ENCODE measurements at regions not wholly inside any gene's neighbourhood (a gene's known extent, or its start where the extent isn't known, plus 50 kb on each side); places are given as distances from the start of the nearest gene placed in this dataset.
"Not testable (repeated sequence)": the region's sequence is repeated elsewhere in the genome, so short reads cannot be mapped to it uniquely, and the experiment has no call there.

- Histone ChIP-seq H3K36me3 (ENCODE audit: insufficient read depth, low read length) (no peaks in the 10 kb centered on the region), H3K4me1 (ENCODE audit: insufficient read depth, low read length) (no peaks in the 10 kb centered on the region), H2AFZ (ENCODE audit: low read length) (no peak overlapping the region), H4K20me1 (ENCODE audit: insufficient read depth, low read length) (no peaks in the 10 kb centered on the region), H3K79me2 (ENCODE audit: insufficient read depth, low read length) (no peaks in the 10 kb centered on the region), H3K4me3 (ENCODE audit: insufficient read depth, low read length) (no peak overlapping the region), H3K9me3 (ENCODE audit: low read depth, low read length) (no peaks in the 10 kb centered on the region), H3K27me3 (ENCODE audit: insufficient read depth, low read length) (no peaks in the 10 kb centered on the region), H3K27ac (ENCODE audit: low read depth, low read length) (no peak overlapping the region), H3K4me2 (ENCODE audit: insufficient read depth, low read length) (no peak overlapping the region)
- TF ChIP-seq CTCF (IDR thresholded peaks at IDR 0.05; ENCODE audit: extremely low read depth, low read depth, low read length) = no peak
- DNase-seq (ENCODE audit: insufficient read length, low spot score, missing footprints) = no peak
Observed at GRCh38 chr20:29319725-29320124, 1937.7 kb upstream of the DEFB115 start.

- not testable (repeated sequence) for DNase-seq (ENCODE audit: insufficient read length, low spot score, missing footprints); H3K4me1 ChIP-seq (ENCODE audit: insufficient read depth, low read length); H3K9me3 ChIP-seq (ENCODE audit: low read depth, low read length); H3K36me3 ChIP-seq (ENCODE audit: insufficient read depth, low read length); H2AFZ ChIP-seq (ENCODE audit: low read length); H3K27me3 ChIP-seq (ENCODE audit: insufficient read depth, low read length); H3K27ac ChIP-seq (ENCODE audit: low read depth, low read length); H3K79me2 ChIP-seq (ENCODE audit: insufficient read depth, low read length); H4K20me1 ChIP-seq (ENCODE audit: insufficient read depth, low read length); H3K4me2 ChIP-seq (ENCODE audit: insufficient read depth, low read length); H3K4me3 ChIP-seq (ENCODE audit: insufficient read depth, low read length)
Observed at GRCh38 chr20:29320216-29320949, 1937.1 kb upstream of the DEFB115 start.

GRCh38 chr20:29323631-29324515 lies 1933.6 kb upstream of the DEFB115 start:
- not testable (repeated sequence) for H2AFZ ChIP-seq (ENCODE audit: low read length); H3K9me3 ChIP-seq (ENCODE audit: low read depth, low read length); H3K4me2 ChIP-seq (ENCODE audit: insufficient read depth, low read length); H3K4me1 ChIP-seq (ENCODE audit: insufficient read depth, low read length); H4K20me1 ChIP-seq (ENCODE audit: insufficient read depth, low read length); DNase-seq (ENCODE audit: insufficient read length, low spot score, missing footprints); H3K79me2 ChIP-seq (ENCODE audit: insufficient read depth, low read length); H3K36me3 ChIP-seq (ENCODE audit: insufficient read depth, low read length); H3K27ac ChIP-seq (ENCODE audit: low read depth, low read length); H3K4me3 ChIP-seq (ENCODE audit: insufficient read depth, low read length); H3K27me3 ChIP-seq (ENCODE audit: insufficient read depth, low read length)

- H3K79me2 ChIP-seq (ENCODE audit: insufficient read depth, low read length); H3K27ac ChIP-seq (ENCODE audit: low read depth, low read length); H3K4me1 ChIP-seq (ENCODE audit: insufficient read depth, low read length); H3K4me3 ChIP-seq (ENCODE audit: insufficient read depth, low read length); H3K27me3 ChIP-seq (ENCODE audit: insufficient read depth, low read length); H2AFZ ChIP-seq (ENCODE audit: low read length); H3K9me3 ChIP-seq (ENCODE audit: low read depth, low read length); H3K4me2 ChIP-seq (ENCODE audit: insufficient read depth, low read length); H4K20me1 ChIP-seq (ENCODE audit: insufficient read depth, low read length); H3K36me3 ChIP-seq (ENCODE audit: insufficient read depth, low read length): not testable (repeated sequence)
- DNase-seq (ENCODE audit: insufficient read length, low spot score, missing footprints) = peak; percentile 61
Observed at GRCh38 chr20:29324516-29325303, 1932.8 kb upstream of the DEFB115 start.

- H4K20me1 ChIP-seq (ENCODE audit: insufficient read depth, low read length) = no peaks in the 10 kb centered on the region
- no peak for TF ChIP-seq CTCF (IDR thresholded peaks at IDR 0.05; ENCODE audit: extremely low read depth, low read depth, low read length)
- no peaks in the 10 kb centered on the region for H3K36me3 ChIP-seq (ENCODE audit: insufficient read depth, low read length)
- H3K27ac ChIP-seq (ENCODE audit: low read depth, low read length) = no peak overlapping the region
- H3K4me3 ChIP-seq (ENCODE audit: insufficient read depth, low read length) = no peak overlapping the region
- DNase-seq (ENCODE audit: insufficient read length, low spot score, missing footprints) = no peak
- no peak overlapping the region for H2AFZ ChIP-seq (ENCODE audit: low read length)
- H3K4me1 ChIP-seq (ENCODE audit: insufficient read depth, low read length) = no peaks in the 10 kb centered on the region
- H3K27me3 ChIP-seq (ENCODE audit: insufficient read depth, low read length) = no peaks in the 10 kb centered on the region
- no peak overlapping the region for H3K4me2 ChIP-seq (ENCODE audit: insufficient read depth, low read length)
- no peaks in the 10 kb centered on the region for H3K79me2 ChIP-seq (ENCODE audit: insufficient read depth, low read length)
- H3K9me3 ChIP-seq (ENCODE audit: low read depth, low read length) = peaks cover 4% of the 10 kb centered on the region
Observed at GRCh38 chr20:29325304-29325640, 1932.2 kb upstream of the DEFB115 start.

- not testable (repeated sequence) for DNase-seq (ENCODE audit: insufficient read length, low spot score, missing footprints); H3K4me2 ChIP-seq (ENCODE audit: insufficient read depth, low read length); H3K4me3 ChIP-seq (ENCODE audit: insufficient read depth, low read length)
Observed at GRCh38 chr20:29325781-29326180, 1931.7 kb upstream of the DEFB115 start.

More at GRCh38 chr20:29325781-29326180, 1931.7 kb upstream of the DEFB115 start:
- H3K9me3 ChIP-seq (ENCODE audit: low read depth, low read length); H3K79me2 ChIP-seq (ENCODE audit: insufficient read depth, low read length); H3K27ac ChIP-seq (ENCODE audit: low read depth, low read length); H2AFZ ChIP-seq (ENCODE audit: low read length); H3K4me1 ChIP-seq (ENCODE audit: insufficient read depth, low read length); H3K36me3 ChIP-seq (ENCODE audit: insufficient read depth, low read length); H4K20me1 ChIP-seq (ENCODE audit: insufficient read depth, low read length); H3K27me3 ChIP-seq (ENCODE audit: insufficient read depth, low read length): not testable (repeated sequence)
